ENCODE measurements at regions not wholly inside any gene's neighbourhood (a gene's known extent, or its start where the extent isn't known, plus 50 kb on each side); places are given as distances from the start of the nearest gene placed in this dataset.

- TF ChIP-seq SKI (IDR thresholded peaks at IDR 0.05; ENCODE audit: partially characterized antibody) (no peak), ZIK1 (CRISPR knock-in tag; IDR thresholded peaks at IDR 0.05; ENCODE audit: borderline replicate concordance, low read depth) (no peak)
Measured at GRCh38 chr11:112315861-112316739, 55.4 kb upstream of the PLET1 start (continued).

GRCh38 chr11:112316971-112317370 lies 56.3 kb upstream of the PLET1 start:
- FAIRE-seq (no peak), ATAC-seq (no peak), DNase-seq (ENCODE audit: low spot score) (no peak)
- BruUV-seq (replicated peaks), result no TSS peak
- ChIA-PET POLR2A (no interaction called here), CTCF (ENCODE audit: low intra/inter-chr PET ratio, low total read pairs) (no interaction called here)
- no peak overlapping the region for H3K4me3 ChIP-seq (replicated peaks in 1 of 3; ENCODE audit: insufficient read depth in 1 of 3, low read depth in 2 of 3, low read length in 3 of 3)
- TF ChIP-seq ZFYVE20 (CRISPR knock-in tag; IDR thresholded peaks at IDR 0.05; ENCODE audit: borderline replicate concordance, low read depth) (no peak), ZNF142 (CRISPR knock-in tag; IDR thresholded peaks at IDR 0.05) (no peak), ZBTB4 (CRISPR knock-in tag; IDR thresholded peaks at IDR 0.05; ENCODE audit: borderline replicate concordance) (no peak), DRAP1 (CRISPR knock-in tag; IDR thresholded peaks at IDR 0.05) (no peak), ZNF562 (CRISPR knock-in tag; IDR thresholded peaks at IDR 0.05; ENCODE audit: borderline replicate concordance) (no peak), MAFK (conservative IDR thresholded peaks at IDR 0.05 in 1 of 2, IDR thresholded peaks at IDR 0.05 in 1 of 2; ENCODE audit: low read length in 2 of 2) (no peak), ELF4 (CRISPR knock-in tag; IDR thresholded peaks at IDR 0.05; ENCODE audit: borderline replicate concordance) (no peak)
- no peak overlapping the region for H3K4me2 ChIP-seq (ENCODE audit: low read depth, low read length)
- 50% methylated on average over 4 of the region's 4 CpGs for WGBS (ENCODE audit: low lambda C conversion rate)
- H3K79me2 ChIP-seq (ENCODE audit: insufficient read depth, low read length), result no peaks in the 10 kb centered on the region
- no peak overlapping the region for H3K27ac ChIP-seq (ENCODE audit: extremely low read length, insufficient read depth, low read length)
- peaks cover 3% of the 10 kb centered on the region; the same call in 1 of the 2 replicates for H3K4me1 ChIP-seq (ENCODE audit: insufficient read depth, low read length)
- H3K27me3 ChIP-seq (ENCODE audit: control insufficient read depth in 1 of 2, insufficient read depth in 2 of 2, low read length in 2 of 2), result no peaks in the 10 kb centered on the region
- H3K9me3 ChIP-seq (ENCODE audit: low read length), result no peaks in the 10 kb centered on the region
- no peaks in the 10 kb centered on the region for H4K20me1 ChIP-seq (ENCODE audit: insufficient read depth, low read length)
- no peak overlapping the region for H3K9ac ChIP-seq (ENCODE audit: insufficient read depth, low read depth, low read length)
- intact Hi-C loops (cut with micrococcal nuclease; ENCODE audit: unreplicated experiment) (no loop called here), in situ Hi-C loops (cut with HindIII; ENCODE audit: extremely low pct_ligation_motif_present, low pct_unique_long_range_greater_than_20kb) (no loop called here)
- no peaks in the 10 kb centered on the region for H3K36me3 ChIP-seq (replicated peaks in 1 of 2; ENCODE audit: control insufficient read depth in 1 of 2, insufficient read depth in 2 of 2, low read length in 2 of 2)
- no peak overlapping the region for H2AFZ ChIP-seq (ENCODE audit: low read length)

Data from HepG2 (cell line).